GM12878 (cell line): ENCODE measurements at regions not wholly inside any gene's neighbourhood (a gene's known extent, or its start where the extent isn't known, plus 50 kb on each side); places are given as distances from the start of the nearest gene placed in this dataset.

Experiments
- ATAC-seq: fragments of 200-7000 bp; cut with Tn5 transposase; 3 replicates; pipeline ENCODE4 v1.9.1; 2020; ENCODE audit warnings: mild to moderate bottlenecking, moderate library complexity
- BruUV-seq: library from RNA; stranded (reverse); fragments of 400-500 nt; replicated peaks from 2 replicates; lab custom pipeline; 2021; lab: Mats Ljungman, UMichigan
- CTCF ChIA-PET: fragments of 300-600 bp; sonication (Branson Sonifier 250); formaldehyde crosslinking; extraction: SDS; loops from one replicate; lab custom pipeline; 2021; ENCODE audit warnings: inconsistent platforms; lab: Yijun Ruan, JAX
- POLR2A ChIA-PET: fragments of 350-600 bp; formaldehyde crosslinking; extraction: SDS; loops from one replicate; lab custom pipeline; 2021; ENCODE audit warnings: inconsistent platforms; lab: Charles Lee
- RAD21 ChIA-PET: fragments of 300-600 bp; sonication (Branson Sonifier 250); formaldehyde crosslinking; loops from one replicate; lab custom pipeline; 2023; ENCODE audit warnings: antibody characterized with exemption; ENCODE audit not compliant: unreplicated experiment; lab: Charles Lee
- SMC1A ChIA-PET: fragments of 300-600 bp; sonication (Branson Sonifier 250); formaldehyde crosslinking; loops from one replicate; lab custom pipeline; 2023; ENCODE audit not compliant: unreplicated experiment, uncharacterized antibody; lab: Charles Lee
- DNase-seq: peaks from one replicate; pipeline ENCODE4 v3.0.0-alpha.2; 2011; ENCODE audit warnings: low read depth, low spot score
- FAIRE-seq: peaks from 3 replicates; lab custom pipeline; 2011; peaks lifted over from hg19 to GRCh38; lab: Jason Lieb, UNC
- H2AFZ ChIP-seq: 2 replicates; pipeline ENCODE4 v1.6.0; 2011; ENCODE audit warnings: low read depth, low read length, control low read depth; ENCODE audit not compliant: control insufficient read depth
- H3K27ac ChIP-seq: 2 replicates; pipeline ENCODE4 v1.5.1; 2011; ENCODE audit warnings: control low read depth; ENCODE audit not compliant: control insufficient read depth, insufficient read depth
- H3K27me3 ChIP-seq, 2 experiments: replicated peaks in 1 of 2; 2 replicates each; pipeline versions ENCODE4 v1.6.0 to v1.6.1; 2011; ENCODE audit warnings: low read length in 1 of 2; ENCODE audit not compliant: control insufficient read depth in 2 of 2, insufficient read depth in 2 of 2
- H3K36me3 ChIP-seq, 2 experiments: 2 replicates each; pipeline ENCODE4 v1.5.1; 2011; ENCODE audit warnings: low read length in 1 of 2; ENCODE audit not compliant: control insufficient read depth in 2 of 2, insufficient read depth in 2 of 2
- H3K4me1 ChIP-seq: 2 replicates; pipeline ENCODE4 v1.6.1; 2011; ENCODE audit warnings: mild to moderate bottlenecking, low read length, moderate library complexity, mixed read lengths; ENCODE audit not compliant: control insufficient read depth, insufficient read depth
- H3K4me2 ChIP-seq: 2 replicates; pipeline ENCODE4 v1.6.0; 2011; ENCODE audit warnings: control low read depth; ENCODE audit not compliant: control insufficient read depth, insufficient read depth
- H3K4me3 ChIP-seq: fragments of 200-600 bp; sonication (generic); 2 replicates; pipeline ENCODE4 v1.5.1; 2016
- H3K79me2 ChIP-seq: 2 replicates; pipeline ENCODE4 v1.6.0; 2011; ENCODE audit warnings: low read length; ENCODE audit not compliant: control insufficient read depth, insufficient read depth
- H3K9ac ChIP-seq: 2 replicates; pipeline ENCODE4 v1.8.0; 2011; ENCODE audit warnings: low read length, control low read depth, mixed read lengths; ENCODE audit not compliant: control insufficient read depth, insufficient read depth
- H3K9me3 ChIP-seq: replicated peaks from 3 replicates; pipeline ENCODE4 v1.5.1; 2011; ENCODE audit warnings: mild to moderate bottlenecking, low read length; ENCODE audit not compliant: control insufficient read depth, insufficient read depth
- H4K20me1 ChIP-seq: 2 replicates; pipeline ENCODE4 v1.6.0; 2011; ENCODE audit not compliant: control insufficient read depth, insufficient read depth
- BMI1 ChIP-seq: fragments of 450-650 bp; IDR thresholded peaks from 2 replicates; pipeline ENCODE4 v1.6.1; 2016; ENCODE audit warnings: mild to moderate bottlenecking, moderate library complexity, borderline replicate concordance
- NR2C2 ChIP-seq: IDR thresholded peaks from 2 replicates; pipeline ENCODE4 v1.6.1; 2011; ENCODE audit warnings: borderline replicate concordance, low read depth; ENCODE audit not compliant: control insufficient read depth, insufficient read length
- POLR2AphosphoS5 ChIP-seq: IDR thresholded peaks from 2 replicates; pipeline ENCODE4 v1.6.1; 2011; ENCODE audit warnings: mild to moderate bottlenecking, low read length, inconsistent platforms
- RAD21 ChIP-seq: IDR thresholded peaks from 2 replicates; pipeline ENCODE4 v1.6.1; 2011; ENCODE audit warnings: mild to moderate bottlenecking, low read depth, low read length, moderate library complexity; ENCODE audit not compliant: insufficient read depth
- RAD51 ChIP-seq: fragments of 450-650 bp; IDR thresholded peaks from 2 replicates; pipeline ENCODE4 v1.6.1; 2016; ENCODE audit warnings: moderate library complexity, mild to moderate bottlenecking, inconsistent platforms
- SMARCA5 ChIP-seq: fragments of 450-650 bp; IDR thresholded peaks from 2 replicates; pipeline ENCODE4 v1.6.1; 2017; ENCODE audit warnings: mild to moderate bottlenecking
- STAT1 ChIP-seq: fragments of 450-650 bp; conservative IDR thresholded peaks from 2 replicates; pipeline ENCODE4 v1.6.1; 2014; ENCODE audit warnings: antibody characterized with exemption, mild to moderate bottlenecking
- SUZ12 ChIP-seq: fragments of 200-600 bp; sonication (generic); IDR thresholded peaks from one replicate; pipeline ENCODE4 v1.6.1; 2018; ENCODE audit warnings: antibody characterized with exemption, mild to moderate bottlenecking; ENCODE audit not compliant: unreplicated experiment
- TARDBP ChIP-seq: IDR thresholded peaks from 2 replicates; pipeline ENCODE4 v1.6.1; 2016; ENCODE audit warnings: borderline replicate concordance
- TCF3 ChIP-seq: IDR thresholded peaks from 2 replicates; pipeline ENCODE4 v1.6.1; 2012; ENCODE audit warnings: low read depth, mild to moderate bottlenecking, low read length, borderline replicate concordance; ENCODE audit not compliant: insufficient read depth
- WRNIP1 ChIP-seq: IDR thresholded peaks from 2 replicates; pipeline ENCODE4 v1.6.1; 2011; ENCODE audit warnings: low read depth, low read length, improper control_type of control experiment, borderline replicate concordance
- YBX1 ChIP-seq: fragments of 450-650 bp; IDR thresholded peaks from 2 replicates; pipeline ENCODE4 v1.6.1; 2016; ENCODE audit warnings: antibody characterized with exemption
- WGBS: methylation state at CpG from one replicate; pipeline ENCODE4 v1.1.6; 2016; ENCODE audit warnings: low lambda C conversion rate; ENCODE audit not compliant: insufficient replicate concordance, insufficient coverage; ENCODE audit errors: missing lambda C conversion rate; 5-methylcytosine and 5-hydroxymethylcytosine counted together
- in situ Hi-C: fragments of 300-500 bp; cut with MboI; formaldehyde crosslinking; loops from 9 replicates; pipeline ENCODE4 v1.14.3; 2018; ENCODE audit warnings: mixed read lengths
- intact Hi-C: fragments of 100-400 bp; cut with micrococcal nuclease; formaldehyde crosslinking; loops from one replicate; pipeline ENCODE4 v1.14.2; 2022; ENCODE audit not compliant: unreplicated experiment
- TF ChIP-seq, protein P1 (sequence below): IDR thresholded peaks from 2 replicates; pipeline ENCODE4 v1.6.1; 2011; ENCODE audit warnings: mild to moderate bottlenecking, low read depth, low read length, moderate library complexity; ENCODE audit not compliant: insufficient replicate concordance

GRCh38 chr11:133711545-133711944, 133.8 kb downstream of the SPATA19 start:
- ChIA-PET CTCF (interaction anchor here (0.7 kb wide), 1 partner anchor 1313 kb away, joined by 4 read pairs; no protein-coding TSS in a partner anchor), RAD21 (no interaction called here), SMC1A (no interaction called here), POLR2A (no interaction called here)
- DNase-seq: no peak
- in situ Hi-C loops (no loop called here), intact Hi-C loops (no loop called here)
- H3K4me3 ChIP-seq: no peak overlapping the region
- no peaks in the 10 kb centered on the region for H3K9me3 ChIP-seq
- no TSS peak for BruUV-seq
- no peak overlapping the region for H3K27ac ChIP-seq
- FAIRE-seq: no peak
- no peak for ATAC-seq
- no peaks in the 10 kb centered on the region for H3K36me3 ChIP-seq
- no peak overlapping the region for H3K4me2 ChIP-seq
- no peaks in the 10 kb centered on the region for H3K79me2 ChIP-seq
- no peaks in the 10 kb centered on the region for H3K4me1 ChIP-seq
- no peak for TF ChIP-seq WRNIP1
- peaks cover 3 to 5% of the 10 kb centered on the region in 2 experiments; a peak in 2 of 4 replicates for H3K27me3 ChIP-seq
- 11% methylated on average over 4 of the region's 4 CpGs for WGBS
- H2AFZ ChIP-seq: no peak overlapping the region
- no peak overlapping the region for H3K9ac ChIP-seq
- no peaks in the 10 kb centered on the region for H4K20me1 ChIP-seq

DNA sequence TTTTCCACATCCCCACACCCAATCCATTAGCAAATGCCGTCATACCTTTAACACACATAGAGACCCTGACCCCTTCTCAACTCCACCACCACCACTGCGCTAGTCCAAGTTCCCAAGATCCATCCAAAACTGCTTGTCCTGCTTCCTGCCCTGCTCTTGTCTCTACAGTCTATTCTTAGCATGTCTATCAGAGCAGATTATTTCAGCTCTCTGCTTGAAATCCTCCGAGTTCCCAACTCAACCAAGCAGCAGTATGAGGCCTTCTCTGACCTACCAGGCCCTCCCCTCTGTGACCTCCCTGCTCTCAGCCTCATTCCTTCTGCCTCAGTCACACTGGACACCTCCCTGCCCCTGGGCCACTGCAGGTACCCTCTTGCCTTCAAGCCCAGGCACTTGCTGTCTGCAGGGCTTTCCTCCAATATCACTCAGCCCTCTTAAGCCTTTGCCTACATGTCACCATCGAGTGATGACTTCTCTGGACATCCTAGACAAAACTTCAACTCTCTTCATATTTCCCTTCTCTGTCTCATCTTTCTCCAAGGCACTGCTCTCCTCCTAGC, 134.6 kb downstream of the SPATA19 start:
- Histone ChIP-seq H3K79me2 (no peaks in the 10 kb centered on the region), H3K36me3 (no peaks in the 10 kb centered on the region), H3K4me1 (no peaks in the 10 kb centered on the region), H3K4me2 (no peak overlapping the region), H3K27me3 (peaks cover 0 to 5% of the 10 kb centered on the region in 2 experiments; a peak in 2 of 4 replicates), H3K9ac (no peak overlapping the region), H2AFZ (no peak overlapping the region), H3K27ac (no peak overlapping the region), H3K9me3 (no peaks in the 10 kb centered on the region), H3K4me3 (no peak overlapping the region), H4K20me1 (no peaks in the 10 kb centered on the region)
- no TSS peak for BruUV-seq
- intact Hi-C loops: no loop called here
- no peak for FAIRE-seq
- no peak for TF ChIP-seq TCF3
- TF ChIP-seq RAD51: no peak
- no peak for TF ChIP-seq NR2C2
- no peak for TF ChIP-seq SMARCA5
- no peak for TF ChIP-seq YBX1
- TF ChIP-seq, protein P1, sequence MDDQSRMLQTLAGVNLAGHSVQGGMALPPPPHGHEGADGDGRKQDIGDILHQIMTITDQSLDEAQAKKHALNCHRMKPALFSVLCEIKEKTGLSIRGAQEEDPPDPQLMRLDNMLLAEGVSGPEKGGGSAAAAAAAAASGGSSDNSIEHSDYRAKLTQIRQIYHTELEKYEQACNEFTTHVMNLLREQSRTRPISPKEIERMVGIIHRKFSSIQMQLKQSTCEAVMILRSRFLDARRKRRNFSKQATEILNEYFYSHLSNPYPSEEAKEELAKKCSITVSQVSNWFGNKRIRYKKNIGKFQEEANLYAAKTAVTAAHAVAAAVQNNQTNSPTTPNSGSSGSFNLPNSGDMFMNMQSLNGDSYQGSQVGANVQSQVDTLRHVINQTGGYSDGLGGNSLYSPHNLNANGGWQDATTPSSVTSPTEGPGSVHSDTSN: no peak
- TF ChIP-seq BMI1: no peak
- TF ChIP-seq RAD21: no peak
- TF ChIP-seq STAT1: no peak
- no peak for TF ChIP-seq TARDBP
- TF ChIP-seq POLR2AphosphoS5: no peak
- no peak for TF ChIP-seq SUZ12
- POLR2A ChIA-PET: no interaction called here
- no peak for ATAC-seq
- SMC1A ChIA-PET: no interaction called here
- WGBS: 5% methylated on average over 4 of the region's 4 CpGs
- CTCF ChIA-PET: no interaction called here
- RAD21 ChIA-PET: no interaction called here
- DNase-seq: no peak
- in situ Hi-C loops: no loop called here
